Caco-2 (cell line): ENCODE measurements at regions not wholly inside any gene's neighbourhood (a gene's known extent, or its start where the extent isn't known, plus 50 kb on each side); places are given as distances from the start of the nearest gene placed in this dataset.
"Not testable (repeated sequence)": the region's sequence is repeated elsewhere in the genome, so short reads cannot be mapped to it uniquely, and the experiment has no call there.

Experiments
- BruUV-seq: library from RNA; stranded (reverse); fragments of 400-500 nt; replicated peaks from 2 replicates; lab custom pipeline; 2021; lab: Mats Ljungman, UMichigan
- CTCF ChIA-PET: fragments of 300-600 bp; sonication (Branson Sonifier 250); formaldehyde crosslinking; loops from one replicate; lab custom pipeline; 2022; ENCODE audit warnings: antibody characterized with exemption; lab: Charles Lee
- POLR2A ChIA-PET: fragments of 300-600 bp; sonication (Branson Sonifier 250); formaldehyde crosslinking; loops from one replicate; lab custom pipeline; 2022; ENCODE audit warnings: antibody characterized with exemption; lab: Charles Lee
- DNase-seq, 2 experiments: peaks; one replicate each; pipeline versions ENCODE4 v3.0.0 to v3.0.0-alpha.2; 2020 to 2022
- H3K27me3 ChIP-seq: replicated peaks from 2 replicates; pipeline ENCODE4 v1.6.0; 2011; ENCODE audit warnings: low read length; ENCODE audit not compliant: control insufficient read depth, insufficient read depth
- H3K36me3 ChIP-seq: 2 replicates; pipeline ENCODE4 v1.5.1; 2011; ENCODE audit warnings: low read length; ENCODE audit not compliant: control insufficient read depth, insufficient read depth
- H3K4me1 ChIP-seq: fragments of 250-450 bp; sonication (Bioruptor Pico); 2 replicates; pipeline ENCODE4 v1.5.1; 2020; ENCODE audit warnings: mild to moderate bottlenecking
- H3K4me3 ChIP-seq: 2 replicates; pipeline ENCODE4 v1.5.1; 2011; ENCODE audit warnings: low read depth, mild to moderate bottlenecking, control low read depth, low read length
- H3K9me3 ChIP-seq: fragments of 250-450 bp; sonication (Bioruptor Pico); 2 replicates; pipeline ENCODE4 v1.5.1; 2020; ENCODE audit warnings: mild to moderate bottlenecking, moderate library complexity
- H3K27ac Mint-ChIP-seq: one replicate; pipeline ENCODE4 v1.8.0; 2022; ENCODE audit warnings: mixed read lengths; ENCODE audit not compliant: unreplicated experiment
- H3K27me3 Mint-ChIP-seq: one replicate; pipeline ENCODE4 v1.8.0; 2022; ENCODE audit warnings: mixed read lengths; ENCODE audit not compliant: insufficient read depth, unreplicated experiment
- H3K36me3 Mint-ChIP-seq: one replicate; pipeline ENCODE4 v1.8.0; 2022; ENCODE audit warnings: mild to moderate bottlenecking, mixed read lengths; ENCODE audit not compliant: insufficient read depth, unreplicated experiment
- H3K4me1 Mint-ChIP-seq: one replicate; pipeline ENCODE4 v1.8.0; 2022; ENCODE audit warnings: low read depth, mixed read lengths; ENCODE audit not compliant: unreplicated experiment
- H3K4me3 Mint-ChIP-seq: one replicate; pipeline ENCODE4 v1.8.0; 2022; ENCODE audit warnings: mild to moderate bottlenecking, moderate library complexity, mixed read lengths; ENCODE audit not compliant: unreplicated experiment
- H3K9me3 Mint-ChIP-seq: one replicate; pipeline ENCODE4 v1.8.0; 2022; ENCODE audit warnings: mixed read lengths; ENCODE audit not compliant: unreplicated experiment
- intact Hi-C: fragments of 100-400 bp; cut with micrococcal nuclease; formaldehyde crosslinking; loops from one replicate; pipeline ENCODE4 v1.10.0; 2022; ENCODE audit not compliant: unreplicated experiment

GRCh38 chr1:120272242-120272641, 95.9 kb upstream of the SEC22B start:
- H3K4me1 ChIP-seq, H3K27me3 Mint-ChIP-seq, H3K36me3 ChIP-seq, DNase-seq, H3K27ac Mint-ChIP-seq, H3K36me3 Mint-ChIP-seq, H3K9me3 ChIP-seq, CTCF ChIA-PET, BruUV-seq, POLR2A ChIA-PET, H3K4me3 ChIP-seq, intact Hi-C loops, H3K4me3 Mint-ChIP-seq, H3K9me3 Mint-ChIP-seq, H3K27me3 ChIP-seq, H3K4me1 Mint-ChIP-seq: not testable (repeated sequence)

- H3K4me3 ChIP-seq, CTCF ChIA-PET, H3K4me1 ChIP-seq, DNase-seq, H3K9me3 Mint-ChIP-seq, H3K36me3 ChIP-seq, H3K27me3 Mint-ChIP-seq, H3K36me3 Mint-ChIP-seq, H3K9me3 ChIP-seq, H3K27me3 ChIP-seq, H3K27ac Mint-ChIP-seq, intact Hi-C loops, H3K4me3 Mint-ChIP-seq, BruUV-seq, H3K4me1 Mint-ChIP-seq, POLR2A ChIA-PET: not testable (repeated sequence)
These were observed 95.4 kb upstream of the SEC22B start for GRCh38 chr1:120271561-120272221.

GRCh38 chr1:120267894-120268551, 91.7 kb upstream of the SEC22B start:
- not testable (repeated sequence) for BruUV-seq

GRCh38 chr1:120264564-120264963, 88.2 kb upstream of the SEC22B start:
- not testable (repeated sequence) for BruUV-seq

More at GRCh38 chr1:120267894-120268551, 91.7 kb upstream of the SEC22B start:
- H3K9me3 ChIP-seq, H3K4me1 Mint-ChIP-seq, H3K36me3 ChIP-seq, CTCF ChIA-PET, POLR2A ChIA-PET, H3K9me3 Mint-ChIP-seq, H3K4me3 Mint-ChIP-seq, DNase-seq, H3K27me3 ChIP-seq, intact Hi-C loops, H3K27me3 Mint-ChIP-seq, H3K4me3 ChIP-seq, H3K27ac Mint-ChIP-seq, H3K36me3 Mint-ChIP-seq, H3K4me1 ChIP-seq: not testable (repeated sequence)

GRCh38 chr1:120262791-120263751, 86.8 kb upstream of the SEC22B start:
- H3K4me3 ChIP-seq, H3K4me1 Mint-ChIP-seq, H3K4me3 Mint-ChIP-seq, H3K27me3 ChIP-seq, POLR2A ChIA-PET, H3K36me3 Mint-ChIP-seq, BruUV-seq, CTCF ChIA-PET, H3K9me3 ChIP-seq, intact Hi-C loops, H3K27me3 Mint-ChIP-seq, H3K36me3 ChIP-seq, H3K9me3 Mint-ChIP-seq, H3K27ac Mint-ChIP-seq, DNase-seq, H3K4me1 ChIP-seq: not testable (repeated sequence)

More at GRCh38 chr1:120264564-120264963, 88.2 kb upstream of the SEC22B start:
- H3K27ac Mint-ChIP-seq, POLR2A ChIA-PET, H3K9me3 ChIP-seq, H3K27me3 Mint-ChIP-seq, H3K36me3 Mint-ChIP-seq, CTCF ChIA-PET, H3K9me3 Mint-ChIP-seq, H3K27me3 ChIP-seq, H3K4me3 ChIP-seq, H3K4me3 Mint-ChIP-seq, DNase-seq, H3K4me1 ChIP-seq, H3K36me3 ChIP-seq, H3K4me1 Mint-ChIP-seq, intact Hi-C loops: not testable (repeated sequence)

GRCh38 chr1:120257778-120258105, 81.4 kb upstream of the SEC22B start:
- CTCF ChIA-PET, H3K4me1 Mint-ChIP-seq, H3K36me3 ChIP-seq, H3K4me1 ChIP-seq, H3K27me3 ChIP-seq, H3K27ac Mint-ChIP-seq, H3K36me3 Mint-ChIP-seq, H3K4me3 Mint-ChIP-seq, intact Hi-C loops, H3K9me3 Mint-ChIP-seq, POLR2A ChIA-PET, BruUV-seq, DNase-seq, H3K4me3 ChIP-seq, H3K9me3 ChIP-seq, H3K27me3 Mint-ChIP-seq: not testable (repeated sequence)
